HUES6 (cell line): ENCODE measurements at regions not wholly inside any gene's neighbourhood (a gene's known extent, or its start where the extent isn't known, plus 50 kb on each side); places are given as distances from the start of the nearest gene placed in this dataset.

Experiments used
- H3K27ac ChIP-seq: 2 replicates; pipeline ENCODE4 v1.7.0; 2013; ENCODE audit warnings: low read depth, mild to moderate bottlenecking, low read length, inconsistent platforms
- H3K27me3 ChIP-seq: 2 replicates; pipeline ENCODE4 v1.6.1; 2013; ENCODE audit warnings: low read length; ENCODE audit not compliant: control insufficient read depth, insufficient read depth
- H3K36me3 ChIP-seq: 2 replicates; pipeline ENCODE4 v1.6.1; 2013; ENCODE audit warnings: low read length; ENCODE audit not compliant: control insufficient read depth, insufficient read depth
- H3K4me1 ChIP-seq: 2 replicates; pipeline ENCODE4 v1.6.1; 2013; ENCODE audit warnings: low read length; ENCODE audit not compliant: control insufficient read depth, insufficient read depth
- H3K4me3 ChIP-seq: 2 replicates; pipeline ENCODE4 v1.5.1; 2013; ENCODE audit warnings: low read depth, low read length
- H3K9ac ChIP-seq: one replicate; pipeline ENCODE4 v1.6.1; 2013; ENCODE audit warnings: mild to moderate bottlenecking, low read length
- H3K9me3 ChIP-seq: 2 replicates; pipeline ENCODE4 v1.6.1; 2013; ENCODE audit warnings: low read depth, low read length; ENCODE audit not compliant: control insufficient read depth, insufficient read depth

- Histone ChIP-seq H3K4me3 (no peak overlapping the region), H3K36me3 (no peaks in the 10 kb centered on the region), H3K9me3 (no peaks in the 10 kb centered on the region), H3K4me1 (peaks cover 15% of the 10 kb centered on the region), H3K27me3 (peaks cover 6% of the 10 kb centered on the region; the same call in 1 of the 2 replicates), H3K27ac (no peak overlapping the region), H3K9ac (no peak overlapping the region)
These were observed 419.7 kb upstream of the MEX3C start for GRCh38 chr18:51617167-51617566.

GRCh38 chr18:51617572-51618260 is 420.2 kb upstream of the MEX3C start:
- no peaks in the 10 kb centered on the region for H3K36me3 ChIP-seq
- no peak overlapping the region for H3K4me3 ChIP-seq
- H3K9ac ChIP-seq, result no peak overlapping the region
- no peaks in the 10 kb centered on the region for H3K9me3 ChIP-seq
- peaks cover 6% of the 10 kb centered on the region; the same call in 1 of the 2 replicates for H3K27me3 ChIP-seq
- peaks cover 21% of the 10 kb centered on the region for H3K4me1 ChIP-seq
- no peak overlapping the region for H3K27ac ChIP-seq

DNA sequence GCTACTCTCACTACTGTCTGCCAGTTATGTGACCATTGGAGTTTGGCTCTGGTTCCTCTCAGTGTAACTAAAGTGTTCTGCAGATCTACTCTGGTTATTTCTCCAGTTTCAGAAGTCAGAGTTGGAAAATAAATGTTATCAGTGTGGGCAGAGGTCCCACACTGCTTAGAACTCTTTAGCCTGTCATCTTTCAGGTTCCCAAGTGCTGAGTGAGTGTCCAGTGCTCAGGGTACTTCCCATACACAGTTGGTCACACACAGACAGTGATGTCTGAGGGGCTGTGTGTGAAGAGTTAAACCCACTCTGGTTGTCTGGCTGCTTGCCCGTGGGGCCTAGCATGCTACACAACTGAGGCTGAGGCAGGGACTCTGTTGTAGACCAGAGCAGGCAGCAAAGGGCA is 421.8 kb upstream of the MEX3C start:
- Histone ChIP-seq H3K9me3 (no peaks in the 10 kb centered on the region), H3K27me3 (peaks cover 6% of the 10 kb centered on the region; the same call in 1 of the 2 replicates), H3K4me3 (no peak overlapping the region), H3K27ac (no peak overlapping the region), H3K36me3 (no peaks in the 10 kb centered on the region), H3K4me1 (peaks cover 25% of the 10 kb centered on the region), H3K9ac (no peak overlapping the region)

DNA sequence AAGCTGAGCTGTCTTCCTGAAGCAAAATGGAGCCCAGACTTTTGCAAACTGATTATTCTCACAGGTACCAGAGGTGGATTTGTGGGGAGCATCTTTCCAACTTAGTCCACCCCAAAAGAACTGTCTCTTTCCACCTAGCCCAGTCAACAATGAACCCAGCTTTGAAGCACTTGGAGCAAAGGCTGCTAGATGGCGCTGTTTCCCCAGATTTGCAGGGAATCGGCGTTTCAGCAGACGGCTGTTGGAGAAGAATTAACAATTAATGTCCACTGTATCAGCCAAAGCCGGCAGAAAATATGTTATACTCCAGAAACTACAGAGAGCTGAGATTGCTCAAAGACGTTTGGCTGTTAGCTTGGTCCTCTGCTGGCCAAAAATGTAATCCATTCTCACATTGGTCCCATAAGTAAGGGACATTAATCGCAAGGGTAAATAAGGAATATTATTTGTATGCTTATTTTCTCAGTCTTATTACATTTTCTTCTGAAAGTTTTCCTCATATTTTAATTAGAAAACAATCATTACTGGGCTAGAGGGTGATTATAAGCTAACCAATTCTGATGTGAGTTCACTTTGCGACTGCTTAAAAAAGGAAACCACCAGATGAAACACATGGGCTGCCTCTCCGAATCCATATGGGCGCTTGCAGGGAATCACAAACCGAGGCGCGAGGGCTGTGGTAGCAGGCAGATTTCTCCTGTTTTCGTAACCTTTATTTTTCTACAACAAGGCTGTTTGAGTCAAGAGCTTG is 423.8 kb upstream of the MEX3C start:
- Histone ChIP-seq H3K9ac (no peak overlapping the region), H3K4me1 (peaks cover 23% of the 10 kb centered on the region), H3K27ac (no peak overlapping the region), H3K4me3 (no peak overlapping the region; the same call in 1 of the 2 replicates), H3K27me3 (peaks cover 6% of the 10 kb centered on the region; the same call in 1 of the 2 replicates), H3K9me3 (peaks cover 4% of the 10 kb centered on the region; the same call in 1 of the 2 replicates), H3K36me3 (no peaks in the 10 kb centered on the region)

DNA sequence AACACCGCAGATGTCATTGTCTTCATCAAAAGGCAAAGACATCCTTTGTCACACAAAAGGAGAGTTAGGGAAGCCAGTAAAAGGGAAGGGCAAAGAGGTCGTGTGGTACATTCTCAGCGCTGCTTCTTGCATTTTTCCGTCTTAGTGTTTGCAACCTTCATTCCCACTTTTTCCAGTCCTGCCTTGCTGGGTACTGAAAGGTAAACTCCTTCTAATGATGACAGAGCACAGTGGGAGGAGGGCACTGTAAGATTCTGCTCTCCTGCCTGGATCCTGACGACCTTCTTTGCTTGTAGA is 424.3 kb upstream of the MEX3C start:
- Histone ChIP-seq H3K9me3 (peaks cover 4% of the 10 kb centered on the region; the same call in 1 of the 2 replicates), H3K4me3 (no peak overlapping the region), H3K36me3 (no peaks in the 10 kb centered on the region), H3K4me1 (peaks cover 23% of the 10 kb centered on the region), H3K27me3 (peaks cover 6% of the 10 kb centered on the region; the same call in 1 of the 2 replicates), H3K27ac (no peak overlapping the region), H3K9ac (no peak overlapping the region)

GRCh38 chr18:51622702-51623101 is 425.2 kb upstream of the MEX3C start:
- no peak overlapping the region for H3K9ac ChIP-seq
- peaks cover 6% of the 10 kb centered on the region; the same call in 1 of the 2 replicates for H3K27me3 ChIP-seq
- H3K27ac ChIP-seq, result no peak overlapping the region
- peaks cover 4% of the 10 kb centered on the region; the same call in 1 of the 2 replicates for H3K9me3 ChIP-seq
- H3K36me3 ChIP-seq, result no peaks in the 10 kb centered on the region
- no peak overlapping the region for H3K4me3 ChIP-seq
- peaks cover 23% of the 10 kb centered on the region for H3K4me1 ChIP-seq

- H3K27ac ChIP-seq, result no peak overlapping the region
- no peak overlapping the region for H3K4me3 ChIP-seq
- H3K36me3 ChIP-seq, result no peaks in the 10 kb centered on the region
- peaks cover 4% of the 10 kb centered on the region; the same call in 1 of the 2 replicates for H3K9me3 ChIP-seq
- no peak overlapping the region for H3K9ac ChIP-seq
- peaks cover 23% of the 10 kb centered on the region for H3K4me1 ChIP-seq
- peaks cover 6% of the 10 kb centered on the region; the same call in 1 of the 2 replicates for H3K27me3 ChIP-seq
These were observed 426.2 kb upstream of the MEX3C start for GRCh38 chr18:51623653-51624052.

- Histone ChIP-seq H3K36me3 (no peaks in the 10 kb centered on the region), H3K9ac (no peak overlapping the region), H3K9me3 (peaks cover 50% of the 10 kb centered on the region), H3K27ac (no peak overlapping the region), H3K4me3 (no peak overlapping the region), H3K4me1 (no peaks in the 10 kb centered on the region), H3K27me3 (no peaks in the 10 kb centered on the region)
These were observed 433.2 kb upstream of the MEX3C start for GRCh38 chr18:51630706-51631105.

DNA sequence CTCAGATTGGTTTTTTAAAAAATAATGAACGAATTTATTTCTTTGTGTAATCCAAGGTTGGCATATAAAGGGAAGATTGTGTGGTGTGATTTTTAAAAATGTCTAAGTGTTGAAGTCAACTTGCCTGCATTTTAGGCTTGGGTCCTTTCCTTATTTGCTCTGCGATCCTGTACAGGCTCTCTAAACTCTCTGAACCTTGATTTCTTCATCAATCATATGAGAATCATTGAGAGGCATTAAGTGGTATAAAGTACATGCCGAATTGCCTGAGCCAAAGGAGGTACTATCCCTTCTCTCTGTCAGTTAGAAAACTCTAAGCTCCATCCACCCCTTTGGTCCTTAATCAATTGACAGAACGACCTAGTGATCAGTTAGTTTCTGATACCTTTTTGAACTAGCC is 440.4 kb upstream of the MEX3C start:
- Histone ChIP-seq H3K27me3 (no peaks in the 10 kb centered on the region), H3K27ac (no peak overlapping the region), H3K4me3 (no peak overlapping the region), H3K36me3 (no peaks in the 10 kb centered on the region; the same call in 1 of the 2 replicates), H3K9ac (no peak overlapping the region), H3K4me1 (no peaks in the 10 kb centered on the region), H3K9me3 (peaks cover 42% of the 10 kb centered on the region)

GRCh38 chr18:51639541-51639940 is 442.1 kb upstream of the MEX3C start:
- Histone ChIP-seq H3K27ac (no peak overlapping the region), H3K36me3 (no peaks in the 10 kb centered on the region; the same call in 1 of the 2 replicates), H3K4me1 (no peaks in the 10 kb centered on the region), H3K9ac (no peak overlapping the region), H3K27me3 (no peaks in the 10 kb centered on the region), H3K4me3 (no peak overlapping the region), H3K9me3 (peaks cover 30% of the 10 kb centered on the region)

- no peaks in the 10 kb centered on the region; the same call in 1 of the 2 replicates for H3K9me3 ChIP-seq
- H3K4me3 ChIP-seq, result no peak overlapping the region
- H3K27ac ChIP-seq, result no peak overlapping the region
- H3K9ac ChIP-seq, result no peak overlapping the region
- no peaks in the 10 kb centered on the region for H3K27me3 ChIP-seq
- H3K4me1 ChIP-seq, result no peaks in the 10 kb centered on the region
- H3K36me3 ChIP-seq, result no peaks in the 10 kb centered on the region
These were observed 446.0 kb upstream of the MEX3C start for GRCh38 chr18:51643483-51643882.
